WTC11 (cell line): ENCODE measurements at regions not wholly inside any gene's neighbourhood (a gene's known extent, or its start where the extent isn't known, plus 50 kb on each side); places are given as distances from the start of the nearest gene placed in this dataset.

Experiments used
- ATAC-seq: fragments of 200-7000 bp; cut with Tn5 transposase; 2 replicates; pipeline ENCODE4 v1.10.0; 2021; ENCODE audit warnings: mild to moderate bottlenecking, moderate library complexity
- CTCF ChIA-PET: fragments of 300-600 bp; sonication (Branson Sonifier 250); formaldehyde crosslinking; loops from one replicate; lab custom pipeline; 2021; ENCODE audit warnings: antibody characterized with exemption; lab: Charles Lee
- POLR2A ChIA-PET: fragments of 350-600 bp; sonication (Branson Sonifier 250); formaldehyde crosslinking; loops from one replicate; lab custom pipeline; 2021; ENCODE audit warnings: antibody characterized with exemption; lab: Charles Lee
- DNase-seq: peaks from one replicate; pipeline ENCODE4 v3.0.0; 2021; ENCODE audit warnings: low spot score
- H3K27ac Mint-ChIP-seq: 2 replicates; pipeline ENCODE4 v1.8.0; 2021; ENCODE audit warnings: mixed read lengths
- H3K27me3 Mint-ChIP-seq: 2 replicates; pipeline ENCODE4 v1.8.0; 2021; ENCODE audit warnings: low read depth, mild to moderate bottlenecking, moderate library complexity, mixed read lengths
- H3K36me3 Mint-ChIP-seq: 2 replicates; pipeline ENCODE4 v1.8.0; 2021; ENCODE audit warnings: mixed read lengths
- H3K4me1 Mint-ChIP-seq: 2 replicates; pipeline ENCODE4 v1.8.0; 2022; ENCODE audit warnings: mixed read lengths
- H3K4me3 Mint-ChIP-seq: 2 replicates; pipeline ENCODE4 v1.8.0; 2021; ENCODE audit warnings: mild to moderate bottlenecking, moderate library complexity, mixed read lengths
- H3K9me3 Mint-ChIP-seq: 2 replicates; pipeline ENCODE4 v1.8.0; 2021; ENCODE audit warnings: mixed read lengths
- ATF1 ChIP-seq: sonication (generic); formaldehyde crosslinking; IDR thresholded peaks from 2 replicates; pipeline ENCODE4 v1.8.1; 2023; ENCODE audit warnings: mild to moderate bottlenecking, moderate library complexity, missing genetic modification reagents
- CTCF ChIP-seq: fragments of 200-600 bp; IDR thresholded peaks from 2 replicates; pipeline ENCODE4 v1.8.0; 2022; ENCODE audit warnings: antibody characterized with exemption
- E2F1 ChIP-seq: sonication (generic); formaldehyde crosslinking; IDR thresholded peaks from 2 replicates; pipeline ENCODE4 v1.8.0; 2022; ENCODE audit warnings: mild to moderate bottlenecking, missing genetic modification reagents
- EMX1 ChIP-seq: fragments of 250-450 bp; sonication (Bioruptor Pico); IDR thresholded peaks from 2 replicates; pipeline ENCODE4 v1.8.0; 2021; ENCODE audit warnings: mild to moderate bottlenecking
- ETV6 ChIP-seq: sonication (generic); formaldehyde crosslinking; IDR thresholded peaks from 2 replicates; pipeline ENCODE4 v1.8.1; 2022; ENCODE audit warnings: mild to moderate bottlenecking, missing genetic modification reagents
- GRHL2 ChIP-seq: fragments of 250-450 bp; sonication (Bioruptor Pico); IDR thresholded peaks from 2 replicates; pipeline ENCODE4 v1.8.0; 2022; ENCODE audit warnings: mild to moderate bottlenecking, moderate library complexity; ENCODE audit not compliant: insufficient replicate concordance, severe bottlenecking
- GTF2I ChIP-seq: fragments of 250-450 bp; sonication (Bioruptor Pico); conservative IDR thresholded peaks from 2 replicates; pipeline ENCODE4 v1.4.0; 2021; ENCODE audit warnings: mild to moderate bottlenecking
- HMGXB4 ChIP-seq: sonication (generic); formaldehyde crosslinking; IDR thresholded peaks from 2 replicates; pipeline ENCODE4 v1.8.1; 2023; ENCODE audit warnings: mild to moderate bottlenecking, moderate library complexity, missing genetic modification reagents
- JAZF1 ChIP-seq: fragments of 250-450 bp; sonication (Bioruptor Pico); IDR thresholded peaks from 2 replicates; pipeline ENCODE4 v1.9.0; 2021; ENCODE audit warnings: moderate library complexity, mild to moderate bottlenecking, inconsistent platforms
- MAX ChIP-seq: sonication (generic); formaldehyde crosslinking; IDR thresholded peaks from 2 replicates; pipeline ENCODE4 v1.8.0; 2022; ENCODE audit warnings: mild to moderate bottlenecking, missing genetic modification reagents
- MXD4 ChIP-seq: fragments of 250-450 bp; sonication (Bioruptor Pico); IDR thresholded peaks from 2 replicates; pipeline ENCODE4 v1.8.0; 2021; ENCODE audit warnings: mild to moderate bottlenecking, moderate library complexity, borderline replicate concordance
- MYBL2 ChIP-seq: sonication (generic); formaldehyde crosslinking; IDR thresholded peaks from 2 replicates; pipeline ENCODE4 v1.8.1; 2023; ENCODE audit warnings: mild to moderate bottlenecking, moderate library complexity, missing genetic modification reagents
- NFATC4 ChIP-seq: fragments of 250-450 bp; sonication (Bioruptor Pico); IDR thresholded peaks from 2 replicates; pipeline ENCODE4 v1.9.0; 2021; ENCODE audit warnings: mild to moderate bottlenecking
- NR2C2 ChIP-seq: sonication (generic); formaldehyde crosslinking; IDR thresholded peaks from 2 replicates; pipeline ENCODE4 v1.8.0; 2022; ENCODE audit warnings: mild to moderate bottlenecking, missing genetic modification reagents
- PREB ChIP-seq: sonication (generic); formaldehyde crosslinking; IDR thresholded peaks from 2 replicates; pipeline ENCODE4 v1.8.1; 2022; ENCODE audit warnings: mild to moderate bottlenecking, missing genetic modification reagents, moderate library complexity, borderline replicate concordance
- PRRX2 ChIP-seq: fragments of 250-450 bp; sonication (Bioruptor Pico); IDR thresholded peaks from 2 replicates; pipeline ENCODE4 v1.8.0; 2021; ENCODE audit warnings: mild to moderate bottlenecking
- RELA ChIP-seq: sonication (generic); formaldehyde crosslinking; IDR thresholded peaks from 2 replicates; pipeline ENCODE4 v1.8.1; 2022; ENCODE audit warnings: missing genetic modification reagents, mild to moderate bottlenecking, borderline replicate concordance
- RORB ChIP-seq: fragments of 250-450 bp; sonication (Bioruptor Pico); IDR thresholded peaks from 2 replicates; pipeline ENCODE4 v1.9.0; 2021; ENCODE audit warnings: mild to moderate bottlenecking
- SMAD3 ChIP-seq: sonication (generic); formaldehyde crosslinking; IDR thresholded peaks from 2 replicates; pipeline ENCODE4 v1.8.0; 2022; ENCODE audit warnings: missing genetic modification reagents, mild to moderate bottlenecking, borderline replicate concordance
- SMAD4 ChIP-seq: sonication (generic); formaldehyde crosslinking; IDR thresholded peaks from 2 replicates; pipeline ENCODE4 v1.8.0; 2022; ENCODE audit warnings: mild to moderate bottlenecking, missing genetic modification reagents
- TP53 ChIP-seq: sonication (generic); formaldehyde crosslinking; IDR thresholded peaks from 2 replicates; pipeline ENCODE4 v1.8.1; 2023; ENCODE audit warnings: mild to moderate bottlenecking, missing genetic modification reagents
- USF1 ChIP-seq: sonication (generic); formaldehyde crosslinking; IDR thresholded peaks from 2 replicates; pipeline ENCODE4 v1.8.0; 2022; ENCODE audit warnings: mild to moderate bottlenecking, missing genetic modification reagents
- ZBTB21 ChIP-seq: sonication (generic); formaldehyde crosslinking; IDR thresholded peaks from 2 replicates; pipeline ENCODE4 v1.8.1; 2023; ENCODE audit warnings: mild to moderate bottlenecking, missing genetic modification reagents, borderline replicate concordance
- ZNF219 ChIP-seq: sonication (generic); formaldehyde crosslinking; IDR thresholded peaks from 2 replicates; pipeline ENCODE4 v1.8.0; 2023; ENCODE audit warnings: missing genetic modification reagents, mild to moderate bottlenecking, borderline replicate concordance
- ZNF396 ChIP-seq: fragments of 250-450 bp; sonication (Bioruptor Pico); IDR thresholded peaks from 2 replicates; pipeline ENCODE4 v1.8.0; 2021; ENCODE audit warnings: mild to moderate bottlenecking, moderate library complexity, borderline replicate concordance
- ZNF423 ChIP-seq: fragments of 250-450 bp; sonication (Bioruptor Pico); IDR thresholded peaks from 2 replicates; pipeline ENCODE4 v2.1.2; 2022; ENCODE audit warnings: mild to moderate bottlenecking, moderate library complexity
- ZNF671 ChIP-seq: fragments of 250-450 bp; sonication (Bioruptor Pico); IDR thresholded peaks from 2 replicates; pipeline ENCODE4 v1.8.0; 2021; ENCODE audit warnings: mild to moderate bottlenecking
- TF ChIP-seq, protein P1 (sequence below): sonication (generic); formaldehyde crosslinking; IDR thresholded peaks from 2 replicates; pipeline ENCODE4 v1.8.0; 2022; ENCODE audit warnings: missing genetic modification reagents
- TF ChIP-seq, protein P2 (sequence below): sonication (generic); formaldehyde crosslinking; conservative IDR thresholded peaks from 2 replicates; pipeline ENCODE4 v1.8.1; 2022; ENCODE audit warnings: mild to moderate bottlenecking, missing genetic modification reagents

- no peak overlapping the region for H3K27ac Mint-ChIP-seq
- no peak for TF ChIP-seq ZNF219 (CRISPR knock-in tag)
- no peak for TF ChIP-seq PRRX2 (CRISPR knock-in tag)
- no peak for TF ChIP-seq GRHL2
- TF ChIP-seq TP53 (CRISPR knock-in tag): no peak
- TF ChIP-seq ETV6: no peak
- TF ChIP-seq ZNF671 (CRISPR knock-in tag): no peak
- no peak for TF ChIP-seq SMAD3 (CRISPR knock-in tag)
- no peak for TF ChIP-seq PREB (CRISPR knock-in tag)
- no peak for TF ChIP-seq MAX
- no peak for TF ChIP-seq GTF2I
- TF ChIP-seq ZNF423 (CRISPR knock-in tag): no peak
- TF ChIP-seq E2F1 (CRISPR knock-in tag): no peak
- no peak for TF ChIP-seq ZBTB21 (CRISPR knock-in tag)
- TF ChIP-seq RELA: no peak
- no peak for TF ChIP-seq RORB
- no peak for TF ChIP-seq CTCF
- TF ChIP-seq ATF1 (CRISPR knock-in tag): no peak
- TF ChIP-seq MYBL2: no peak
- no peaks in the 10 kb centered on the region for H3K27me3 Mint-ChIP-seq
- H3K36me3 Mint-ChIP-seq: no peaks in the 10 kb centered on the region
- POLR2A ChIA-PET: no interaction called here
- no peaks in the 10 kb centered on the region for H3K9me3 Mint-ChIP-seq
- CTCF ChIA-PET: interaction anchor here (1.5 kb wide), 1 partner anchor 16 kb away, joined by 3 read pairs; no protein-coding TSS in a partner anchor
- ATAC-seq (no peak), DNase-seq (no peak)
- H3K4me3 Mint-ChIP-seq: no peak overlapping the region
- peaks cover 3% of the 10 kb centered on the region; the same call in 1 of the 2 replicates for H3K4me1 Mint-ChIP-seq
Measured at GRCh38 chr2:138831154-138831553, 51.0 kb upstream of the NXPH2 start.

DNA sequence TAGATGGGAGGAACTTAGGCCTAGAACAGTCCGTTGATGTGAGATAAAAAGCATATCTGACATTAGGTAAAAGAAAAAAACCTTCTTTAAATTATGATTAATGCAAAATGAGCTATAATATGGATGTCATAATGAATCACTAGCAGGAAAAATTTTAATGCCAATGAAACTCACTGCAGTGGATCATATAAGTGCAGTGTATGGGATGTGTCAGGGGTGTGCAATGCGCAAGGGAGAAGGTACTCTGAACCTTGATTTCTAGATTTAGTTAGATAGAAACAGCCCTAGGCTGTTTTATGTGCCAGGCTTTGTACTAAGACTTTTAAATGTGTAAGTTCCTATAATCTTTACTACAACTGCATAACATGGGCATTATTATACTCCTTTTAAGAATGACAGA, 50.4 kb upstream of the NXPH2 start:
- ChIA-PET CTCF (no interaction called here), POLR2A (no interaction called here)
- H3K4me3 Mint-ChIP-seq: no peak overlapping the region
- DNase-seq (no peak), ATAC-seq (no peak)
- no peaks in the 10 kb centered on the region for H3K27me3 Mint-ChIP-seq
- peaks cover 3% of the 10 kb centered on the region; the same call in 1 of the 2 replicates for H3K4me1 Mint-ChIP-seq
- no peak overlapping the region for H3K27ac Mint-ChIP-seq
- H3K9me3 Mint-ChIP-seq: no peaks in the 10 kb centered on the region
- no peaks in the 10 kb centered on the region for H3K36me3 Mint-ChIP-seq
- TF ChIP-seq NR2C2 (CRISPR knock-in tag): no peak
- TF ChIP-seq USF1: no peak
- TF ChIP-seq, protein P1, sequence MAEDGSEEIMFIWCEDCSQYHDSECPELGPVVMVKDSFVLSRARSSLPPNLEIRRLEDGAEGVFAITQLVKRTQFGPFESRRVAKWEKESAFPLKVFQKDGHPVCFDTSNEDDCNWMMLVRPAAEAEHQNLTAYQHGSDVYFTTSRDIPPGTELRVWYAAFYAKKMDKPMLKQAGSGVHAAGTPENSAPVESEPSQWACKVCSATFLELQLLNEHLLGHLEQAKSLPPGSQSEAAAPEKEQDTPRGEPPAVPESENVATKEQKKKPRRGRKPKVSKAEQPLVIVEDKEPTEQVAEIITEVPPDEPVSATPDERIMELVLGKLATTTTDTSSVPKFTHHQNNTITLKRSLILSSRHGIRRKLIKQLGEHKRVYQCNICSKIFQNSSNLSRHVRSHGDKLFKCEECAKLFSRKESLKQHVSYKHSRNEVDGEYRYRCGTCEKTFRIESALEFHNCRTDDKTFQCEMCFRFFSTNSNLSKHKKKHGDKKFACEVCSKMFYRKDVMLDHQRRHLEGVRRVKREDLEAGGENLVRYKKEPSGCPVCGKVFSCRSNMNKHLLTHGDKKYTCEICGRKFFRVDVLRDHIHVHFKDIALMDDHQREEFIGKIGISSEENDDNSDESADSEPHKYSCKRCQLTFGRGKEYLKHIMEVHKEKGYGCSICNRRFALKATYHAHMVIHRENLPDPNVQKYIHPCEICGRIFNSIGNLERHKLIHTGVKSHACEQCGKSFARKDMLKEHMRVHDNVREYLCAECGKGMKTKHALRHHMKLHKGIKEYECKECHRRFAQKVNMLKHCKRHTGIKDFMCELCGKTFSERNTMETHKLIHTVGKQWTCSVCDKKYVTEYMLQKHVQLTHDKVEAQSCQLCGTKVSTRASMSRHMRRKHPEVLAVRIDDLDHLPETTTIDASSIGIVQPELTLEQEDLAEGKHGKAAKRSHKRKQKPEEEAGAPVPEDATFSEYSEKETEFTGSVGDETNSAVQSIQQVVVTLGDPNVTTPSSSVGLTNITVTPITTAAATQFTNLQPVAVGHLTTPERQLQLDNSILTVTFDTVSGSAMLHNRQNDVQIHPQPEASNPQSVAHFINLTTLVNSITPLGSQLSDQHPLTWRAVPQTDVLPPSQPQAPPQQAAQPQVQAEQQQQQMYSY (CRISPR knock-in tag): no peak
- no peak for TF ChIP-seq ZNF396 (CRISPR knock-in tag)
- no peak for TF ChIP-seq MXD4 (CRISPR knock-in tag)
- no peak for TF ChIP-seq EMX1 (CRISPR knock-in tag)
- TF ChIP-seq, protein P2, sequence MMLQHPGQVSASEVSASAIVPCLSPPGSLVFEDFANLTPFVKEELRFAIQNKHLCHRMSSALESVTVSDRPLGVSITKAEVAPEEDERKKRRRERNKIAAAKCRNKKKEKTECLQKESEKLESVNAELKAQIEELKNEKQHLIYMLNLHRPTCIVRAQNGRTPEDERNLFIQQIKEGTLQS (CRISPR knock-in tag): no peak
- TF ChIP-seq JAZF1: no peak
- no peak for TF ChIP-seq HMGXB4 (CRISPR knock-in tag)
- TF ChIP-seq NFATC4: no peak
- no peak for TF ChIP-seq SMAD4 (CRISPR knock-in tag)
